Epithelial cell of esophagus (primary cell): ENCODE measurements at regions not wholly inside any gene's neighbourhood (a gene's known extent, or its start where the extent isn't known, plus 50 kb on each side); places are given as distances from the start of the nearest gene placed in this dataset.
"Not testable (repeated sequence)": the region's sequence is repeated elsewhere in the genome, so short reads cannot be mapped to it uniquely, and the experiment has no call there.

Source experiments
- DNase-seq: peaks from one replicate; pipeline ENCODE4 v3.0.0; 2010; ENCODE audit warnings: low read depth
- H3K4me3 ChIP-seq: 2 replicates; pipeline ENCODE4 v1.5.1; 2011; ENCODE audit warnings: mild to moderate bottlenecking, low read length, control low read depth
- TF ChIP-seq, protein P1 (sequence below): IDR thresholded peaks from 2 replicates; pipeline ENCODE4 v1.5.1; 2011; ENCODE audit warnings: low read depth, mild to moderate bottlenecking, low read length, control low read depth, inconsistent platforms; ENCODE audit not compliant: insufficient read depth; ENCODE audit errors: missing control alignments

- peak; percentile 54 for DNase-seq
- no peak overlapping the region for H3K4me3 ChIP-seq
- TF ChIP-seq, protein P1, sequence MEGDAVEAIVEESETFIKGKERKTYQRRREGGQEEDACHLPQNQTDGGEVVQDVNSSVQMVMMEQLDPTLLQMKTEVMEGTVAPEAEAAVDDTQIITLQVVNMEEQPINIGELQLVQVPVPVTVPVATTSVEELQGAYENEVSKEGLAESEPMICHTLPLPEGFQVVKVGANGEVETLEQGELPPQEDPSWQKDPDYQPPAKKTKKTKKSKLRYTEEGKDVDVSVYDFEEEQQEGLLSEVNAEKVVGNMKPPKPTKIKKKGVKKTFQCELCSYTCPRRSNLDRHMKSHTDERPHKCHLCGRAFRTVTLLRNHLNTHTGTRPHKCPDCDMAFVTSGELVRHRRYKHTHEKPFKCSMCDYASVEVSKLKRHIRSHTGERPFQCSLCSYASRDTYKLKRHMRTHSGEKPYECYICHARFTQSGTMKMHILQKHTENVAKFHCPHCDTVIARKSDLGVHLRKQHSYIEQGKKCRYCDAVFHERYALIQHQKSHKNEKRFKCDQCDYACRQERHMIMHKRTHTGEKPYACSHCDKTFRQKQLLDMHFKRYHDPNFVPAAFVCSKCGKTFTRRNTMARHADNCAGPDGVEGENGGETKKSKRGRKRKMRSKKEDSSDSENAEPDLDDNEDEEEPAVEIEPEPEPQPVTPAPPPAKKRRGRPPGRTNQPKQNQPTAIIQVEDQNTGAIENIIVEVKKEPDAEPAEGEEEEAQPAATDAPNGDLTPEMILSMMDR, result no peak
Observed at GRCh38 chr1:232416026-232416568, 213.8 kb downstream of the SIPA1L2 start.

DNA sequence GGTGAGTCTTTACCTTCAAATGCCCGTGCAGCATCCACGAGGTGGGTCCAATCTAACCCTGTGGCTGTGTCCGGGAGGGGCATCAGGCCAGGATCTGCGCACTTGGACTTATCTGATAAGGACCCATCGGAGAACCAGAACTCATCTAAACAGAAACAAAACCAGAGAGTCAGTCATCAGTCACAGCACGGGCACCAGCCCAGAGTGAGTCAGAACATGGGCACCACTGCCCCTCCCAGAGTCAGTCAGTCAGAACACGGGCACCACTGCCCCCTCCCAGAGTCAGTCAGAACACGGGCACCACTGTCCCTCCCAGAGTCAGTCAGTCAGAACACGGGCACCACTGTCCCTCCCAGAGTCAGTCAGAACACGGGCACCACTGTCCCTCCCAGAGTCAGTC lies 214.5 kb downstream of the SIPA1L2 start:
- not testable (repeated sequence) for H3K4me3 ChIP-seq
- DNase-seq, result peak; percentile 71

GRCh38 chr1:232414100-232414499 lies 215.8 kb downstream of the SIPA1L2 start:
- H3K4me3 ChIP-seq, result no peak overlapping the region
- TF ChIP-seq, protein P1, result no peak
- DNase-seq, result no peak

- DNase-seq, result no peak
- TF ChIP-seq, protein P1, result no peak
- H3K4me3 ChIP-seq, result no peak overlapping the region
Observed at GRCh38 chr1:232413674-232414073, 216.3 kb downstream of the SIPA1L2 start.

GRCh38 chr1:232409584-232409983 lies 220.3 kb downstream of the SIPA1L2 start:
- TF ChIP-seq, protein P1, result no peak
- no peak overlapping the region for H3K4me3 ChIP-seq
- no peak for DNase-seq

- DNase-seq, result no peak
- H3K4me3 ChIP-seq, result no peak overlapping the region
- TF ChIP-seq, protein P1, result no peak
Observed at GRCh38 chr1:232407120-232407519, 222.8 kb downstream of the SIPA1L2 start.

GRCh38 chr1:232405781-232406180 lies 224.2 kb downstream of the SIPA1L2 start:
- TF ChIP-seq, protein P1, result no peak
- no peak overlapping the region for H3K4me3 ChIP-seq
- no peak for DNase-seq
